HL-60 (cell line): ENCODE measurements at regions not wholly inside any gene's neighbourhood (a gene's known extent, or its start where the extent isn't known, plus 50 kb on each side); places are given as distances from the start of the nearest gene placed in this dataset.

ENCODE experiments used
- DNase-seq, 2 experiments: peaks; one replicate each; pipeline ENCODE4 v3.0.0-alpha.2; 2010 to 2020; ENCODE audit warnings: low read depth in 1 of 2, low spot score in 1 of 2
- H3K27ac ChIP-seq: fragments of 250-450 bp; sonication (Bioruptor Pico); replicated peaks from 2 replicates; pipeline ENCODE4 v1.5.1; 2020; ENCODE audit warnings: mild to moderate bottlenecking, moderate library complexity
- H3K27me3 ChIP-seq: fragments of 250-450 bp; sonication (Bioruptor Pico); 2 replicates; pipeline ENCODE4 v1.5.1; 2021; ENCODE audit warnings: mild to moderate bottlenecking, moderate library complexity; ENCODE audit not compliant: insufficient read depth, poor library complexity, severe bottlenecking
- H3K4me3 ChIP-seq: replicated peaks from 2 replicates; pipeline ENCODE4 v1.5.1; 2011; ENCODE audit warnings: mild to moderate bottlenecking, control low read depth, low read length; ENCODE audit not compliant: insufficient read depth
- GABPA ChIP-seq: IDR thresholded peaks from 2 replicates; pipeline ENCODE4 v1.6.1; 2012; ENCODE audit warnings: low read depth
- POLR2AphosphoS5 ChIP-seq: IDR thresholded peaks from 2 replicates; pipeline ENCODE4 v1.6.1; 2012; ENCODE audit warnings: low read depth
- SPI1 ChIP-seq: IDR thresholded peaks from 2 replicates; pipeline ENCODE4 v1.6.1; 2012; ENCODE audit warnings: low read depth, mild to moderate bottlenecking, borderline replicate concordance
- TF ChIP-seq, protein P1 (sequence below): IDR thresholded peaks from one replicate; pipeline ENCODE4 v1.5.1; 2011; ENCODE audit warnings: low read length, control low read depth, inconsistent platforms; ENCODE audit not compliant: insufficient read depth
- TF ChIP-seq, protein P2 (sequence below): IDR thresholded peaks from 2 replicates; pipeline ENCODE4 v1.6.1; 2012; ENCODE audit warnings: low read depth; ENCODE audit not compliant: insufficient replicate concordance

DNA sequence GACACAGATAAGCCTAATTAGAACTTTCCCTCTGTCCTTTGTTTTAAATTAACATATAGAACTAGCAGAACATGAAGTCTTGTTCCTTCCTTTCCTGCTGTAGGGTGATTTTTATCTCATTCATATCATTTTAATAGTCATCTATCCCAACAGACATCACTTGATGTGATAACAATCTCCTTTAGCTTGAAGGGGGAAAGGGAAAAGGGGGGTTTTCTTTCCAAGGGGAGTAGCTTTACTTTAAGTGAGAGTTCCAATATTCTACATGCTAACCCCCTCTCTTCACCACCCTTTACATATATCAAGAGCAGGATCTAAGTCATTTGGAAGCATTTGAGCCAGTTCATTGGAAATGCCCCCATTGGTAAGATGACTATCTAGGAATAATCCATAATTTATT lies 241.9 kb downstream of the HHIPL2 start:
- no peak overlapping the region for H3K27ac ChIP-seq
- no peaks in the 10 kb centered on the region for H3K27me3 ChIP-seq
- no peak for DNase-seq
- no peak overlapping the region for H3K4me3 ChIP-seq
- TF ChIP-seq POLR2AphosphoS5: no peak
- no peak for TF ChIP-seq SPI1
- TF ChIP-seq, protein P1, sequence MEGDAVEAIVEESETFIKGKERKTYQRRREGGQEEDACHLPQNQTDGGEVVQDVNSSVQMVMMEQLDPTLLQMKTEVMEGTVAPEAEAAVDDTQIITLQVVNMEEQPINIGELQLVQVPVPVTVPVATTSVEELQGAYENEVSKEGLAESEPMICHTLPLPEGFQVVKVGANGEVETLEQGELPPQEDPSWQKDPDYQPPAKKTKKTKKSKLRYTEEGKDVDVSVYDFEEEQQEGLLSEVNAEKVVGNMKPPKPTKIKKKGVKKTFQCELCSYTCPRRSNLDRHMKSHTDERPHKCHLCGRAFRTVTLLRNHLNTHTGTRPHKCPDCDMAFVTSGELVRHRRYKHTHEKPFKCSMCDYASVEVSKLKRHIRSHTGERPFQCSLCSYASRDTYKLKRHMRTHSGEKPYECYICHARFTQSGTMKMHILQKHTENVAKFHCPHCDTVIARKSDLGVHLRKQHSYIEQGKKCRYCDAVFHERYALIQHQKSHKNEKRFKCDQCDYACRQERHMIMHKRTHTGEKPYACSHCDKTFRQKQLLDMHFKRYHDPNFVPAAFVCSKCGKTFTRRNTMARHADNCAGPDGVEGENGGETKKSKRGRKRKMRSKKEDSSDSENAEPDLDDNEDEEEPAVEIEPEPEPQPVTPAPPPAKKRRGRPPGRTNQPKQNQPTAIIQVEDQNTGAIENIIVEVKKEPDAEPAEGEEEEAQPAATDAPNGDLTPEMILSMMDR: no peak
- TF ChIP-seq, protein P2, sequence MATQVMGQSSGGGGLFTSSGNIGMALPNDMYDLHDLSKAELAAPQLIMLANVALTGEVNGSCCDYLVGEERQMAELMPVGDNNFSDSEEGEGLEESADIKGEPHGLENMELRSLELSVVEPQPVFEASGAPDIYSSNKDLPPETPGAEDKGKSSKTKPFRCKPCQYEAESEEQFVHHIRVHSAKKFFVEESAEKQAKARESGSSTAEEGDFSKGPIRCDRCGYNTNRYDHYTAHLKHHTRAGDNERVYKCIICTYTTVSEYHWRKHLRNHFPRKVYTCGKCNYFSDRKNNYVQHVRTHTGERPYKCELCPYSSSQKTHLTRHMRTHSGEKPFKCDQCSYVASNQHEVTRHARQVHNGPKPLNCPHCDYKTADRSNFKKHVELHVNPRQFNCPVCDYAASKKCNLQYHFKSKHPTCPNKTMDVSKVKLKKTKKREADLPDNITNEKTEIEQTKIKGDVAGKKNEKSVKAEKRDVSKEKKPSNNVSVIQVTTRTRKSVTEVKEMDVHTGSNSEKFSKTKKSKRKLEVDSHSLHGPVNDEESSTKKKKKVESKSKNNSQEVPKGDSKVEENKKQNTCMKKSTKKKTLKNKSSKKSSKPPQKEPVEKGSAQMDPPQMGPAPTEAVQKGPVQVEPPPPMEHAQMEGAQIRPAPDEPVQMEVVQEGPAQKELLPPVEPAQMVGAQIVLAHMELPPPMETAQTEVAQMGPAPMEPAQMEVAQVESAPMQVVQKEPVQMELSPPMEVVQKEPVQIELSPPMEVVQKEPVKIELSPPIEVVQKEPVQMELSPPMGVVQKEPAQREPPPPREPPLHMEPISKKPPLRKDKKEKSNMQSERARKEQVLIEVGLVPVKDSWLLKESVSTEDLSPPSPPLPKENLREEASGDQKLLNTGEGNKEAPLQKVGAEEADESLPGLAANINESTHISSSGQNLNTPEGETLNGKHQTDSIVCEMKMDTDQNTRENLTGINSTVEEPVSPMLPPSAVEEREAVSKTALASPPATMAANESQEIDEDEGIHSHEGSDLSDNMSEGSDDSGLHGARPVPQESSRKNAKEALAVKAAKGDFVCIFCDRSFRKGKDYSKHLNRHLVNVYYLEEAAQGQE: no peak
- no peak for TF ChIP-seq GABPA

DNA sequence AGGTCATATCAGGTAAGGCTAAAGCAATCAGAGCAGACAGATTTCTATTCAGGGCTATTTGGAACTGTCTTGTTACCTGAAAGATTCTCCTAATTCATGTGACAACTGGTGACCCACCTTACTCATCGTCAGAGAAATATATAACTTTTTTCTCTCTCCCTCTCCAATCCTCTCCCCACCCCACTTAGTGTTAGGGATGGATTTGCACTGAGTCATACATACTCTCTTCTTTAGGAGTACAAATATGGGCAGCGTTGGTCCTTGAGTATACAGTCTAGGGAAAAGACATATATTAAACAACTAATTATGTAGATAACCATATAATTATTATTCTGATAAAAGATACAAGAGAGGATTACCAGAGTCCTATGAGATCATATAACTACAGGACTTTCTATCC lies 246.3 kb downstream of the HHIPL2 start:
- no peak overlapping the region for H3K27ac ChIP-seq
- no peaks in the 10 kb centered on the region for H3K27me3 ChIP-seq
- TF ChIP-seq GABPA (no peak), SPI1 (no peak)
- TF ChIP-seq, protein P2: no peak
- no peak overlapping the region for H3K4me3 ChIP-seq
- DNase-seq: no peak

DNA sequence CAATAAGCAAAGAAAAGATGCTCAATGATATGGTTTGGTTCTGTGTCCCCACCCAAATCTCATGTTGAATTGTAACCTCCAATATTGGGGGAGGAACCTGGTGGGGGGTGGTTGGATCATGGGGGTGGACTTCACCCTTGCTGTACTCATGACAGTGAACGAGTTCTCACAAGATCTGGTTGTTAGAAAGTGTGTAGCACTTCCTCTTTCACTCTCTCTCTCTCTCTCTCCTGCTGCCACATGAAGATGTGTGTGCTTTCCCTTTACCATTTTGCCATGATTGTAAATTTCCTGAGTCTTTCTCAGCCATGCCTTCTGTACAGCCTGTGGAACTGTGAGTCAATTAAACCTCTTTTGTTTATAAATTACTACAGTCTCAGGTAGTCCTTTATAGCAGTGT lies 248.4 kb downstream of the HHIPL2 start:
- no peaks in the 10 kb centered on the region for H3K27me3 ChIP-seq
- no peak overlapping the region for H3K27ac ChIP-seq
- no peak for DNase-seq
- TF ChIP-seq POLR2AphosphoS5 (no peak), SPI1 (peak; percentile 80), GABPA (no peak)
- TF ChIP-seq, protein P2: no peak
- TF ChIP-seq, protein P1: no peak
- no peak overlapping the region for H3K4me3 ChIP-seq

DNA sequence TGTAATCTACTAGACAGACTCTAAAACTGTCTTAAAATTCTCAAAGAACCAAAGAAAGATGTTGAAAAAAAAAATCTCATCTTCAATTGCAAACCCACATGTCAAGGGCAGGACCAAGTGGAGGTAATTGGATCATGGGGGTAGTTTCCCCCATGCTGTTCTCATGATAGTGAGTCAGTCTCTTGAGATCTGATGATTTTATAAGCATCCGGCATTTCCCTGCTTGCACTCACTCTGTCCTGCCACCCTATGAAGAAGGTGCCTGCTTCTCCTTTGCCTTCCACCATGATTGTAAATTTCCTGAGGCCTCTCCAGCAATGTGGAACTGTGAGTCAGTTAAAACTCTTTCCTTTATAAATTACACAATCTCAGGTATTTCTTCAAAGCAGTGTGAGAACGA lies 257.0 kb downstream of the HHIPL2 start:
- Histone ChIP-seq H3K27me3 (no peaks in the 10 kb centered on the region), H3K27ac (no peak overlapping the region), H3K4me3 (no peak overlapping the region)
- DNase-seq: no peak
- TF ChIP-seq, protein P1: no peak
- TF ChIP-seq POLR2AphosphoS5 (no peak), GABPA (no peak), SPI1 (no peak)
- TF ChIP-seq, protein P2: no peak
